Superior temporal gyrus (tissue), 1 donor: ENCODE measurements at regions not wholly inside any gene's neighbourhood (a gene's known extent, or its start where the extent isn't known, plus 50 kb on each side); places are given as distances from the start of the nearest gene placed in this dataset.
A peak's percentile ranks its signal among the peaks of the same experiment; 100 is the strongest.
"Not testable (repeated sequence)": the region's sequence is repeated elsewhere in the genome, so short reads cannot be mapped to it uniquely, and the experiment has no call there.

Source experiments
- DNase-seq: peaks from one replicate; pipeline ENCODE4 v3.0.0-alpha.2; 2016; ENCODE audit errors: extremely low spot score

DNA sequence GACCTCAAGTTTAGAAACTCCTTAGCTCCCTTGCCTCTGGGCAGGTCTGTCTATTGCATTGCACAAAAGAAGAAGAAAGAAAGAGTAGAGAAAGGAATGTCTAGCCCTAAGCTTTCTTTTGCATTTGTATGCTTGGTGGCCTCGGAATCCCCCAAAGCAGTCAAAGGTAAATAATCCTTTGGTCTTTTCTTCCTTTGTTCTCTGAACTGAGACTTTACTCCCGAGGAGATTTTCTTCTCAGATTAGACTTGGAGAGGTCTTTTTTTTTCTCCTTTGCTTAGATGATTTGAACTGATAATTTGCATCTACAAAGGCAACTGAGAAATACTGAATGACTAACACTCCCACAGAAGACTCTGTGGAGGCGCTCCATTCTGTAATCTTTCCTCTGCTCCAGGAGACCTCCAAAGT lies 93.2 kb downstream of the AKR1D1 start:
- DNase-seq: no peak

DNA sequence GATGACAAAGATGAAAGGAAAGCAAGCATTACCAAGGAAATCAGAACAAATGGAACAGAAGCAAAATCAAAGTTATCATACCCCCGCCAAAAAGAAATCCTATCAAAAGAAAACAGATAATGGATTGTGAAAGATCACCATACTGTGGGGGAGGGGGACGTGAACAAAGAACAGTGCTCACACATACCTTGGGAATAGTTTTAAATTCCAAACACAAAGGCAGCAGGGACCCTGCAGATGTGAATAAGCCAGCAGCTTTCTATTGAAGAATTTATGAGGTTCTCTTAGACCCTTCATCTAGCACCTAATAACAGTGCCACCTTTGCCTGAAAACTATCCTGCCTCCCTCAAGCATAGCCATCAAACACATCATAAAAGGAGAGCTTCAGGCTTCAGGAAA lies 94.0 kb downstream of the AKR1D1 start:
- no peak for DNase-seq

DNA sequence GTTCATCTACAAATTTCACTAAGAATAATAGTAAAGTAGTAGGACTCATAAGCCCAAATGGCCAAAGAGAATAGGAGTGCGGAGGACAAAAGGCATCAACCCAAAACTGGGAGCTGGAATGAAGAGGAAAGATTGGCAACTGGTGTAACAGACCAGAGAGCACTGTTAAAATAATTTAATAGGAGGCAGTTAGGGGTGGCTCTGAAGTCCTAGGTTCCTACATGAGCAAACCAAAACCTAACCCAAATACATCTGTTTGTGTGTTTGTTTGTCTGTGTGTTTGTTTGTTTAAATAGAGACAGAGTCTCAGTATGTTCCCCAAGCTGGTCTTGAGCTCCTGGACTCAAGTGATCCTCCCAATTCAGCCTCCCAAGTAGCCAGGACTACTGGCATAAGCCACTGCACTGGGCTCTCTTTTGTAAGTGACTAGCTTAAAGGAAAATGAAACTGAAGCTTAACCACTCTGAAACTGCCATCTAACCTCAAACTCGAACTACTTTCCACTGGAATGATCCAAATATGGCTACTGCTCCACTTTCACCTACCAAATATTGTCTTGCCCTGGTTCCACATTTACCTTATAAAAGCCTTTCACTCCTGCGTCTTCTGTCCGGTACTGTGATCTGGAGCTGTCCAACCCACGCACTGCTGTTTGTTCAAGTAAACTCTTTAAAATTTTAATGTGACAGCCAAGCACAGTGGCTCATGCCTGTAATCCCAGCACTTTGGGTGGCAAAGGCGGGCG lies 94.9 kb downstream of the AKR1D1 start:
- no peak for DNase-seq

DNA sequence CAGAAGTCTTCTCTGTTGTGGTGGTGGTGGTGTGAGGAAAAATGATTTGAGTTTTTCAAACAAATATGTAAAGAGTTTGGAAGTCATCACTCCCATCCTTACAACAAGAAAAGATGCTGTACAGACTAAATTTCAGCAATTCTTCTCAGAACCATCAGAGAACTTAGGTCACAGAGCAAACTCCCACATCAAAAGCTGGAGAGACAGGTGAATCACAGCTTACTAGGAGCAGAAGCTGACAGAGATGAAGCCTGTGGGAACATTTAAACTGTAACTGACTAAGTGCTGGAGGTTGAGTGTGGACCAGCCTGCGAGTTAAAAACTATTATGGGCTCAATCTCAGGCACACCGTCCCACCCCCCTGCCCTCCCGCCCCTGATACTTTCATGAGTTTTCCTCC lies 97.3 kb downstream of the AKR1D1 start:
- DNase-seq: no peak

DNA sequence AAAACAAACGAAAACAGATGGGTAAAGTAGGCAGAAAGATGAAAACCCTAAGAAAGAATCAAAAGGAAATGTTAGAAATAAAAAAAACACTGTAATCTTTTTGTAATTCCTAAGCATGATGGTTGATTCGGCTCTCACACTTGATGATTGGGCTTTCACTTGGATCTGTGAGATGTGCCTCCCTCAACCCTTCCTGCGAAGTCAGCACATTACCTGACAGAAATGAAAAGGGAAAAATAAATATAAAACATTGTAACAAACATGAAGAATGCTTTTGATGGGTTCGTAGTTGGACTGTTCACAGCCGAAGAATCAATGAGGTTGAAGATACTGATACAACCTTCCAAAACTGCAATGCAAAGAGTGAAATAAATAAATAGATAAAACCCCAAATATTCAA lies 99.8 kb downstream of the AKR1D1 start:
- no peak for DNase-seq

DNA sequence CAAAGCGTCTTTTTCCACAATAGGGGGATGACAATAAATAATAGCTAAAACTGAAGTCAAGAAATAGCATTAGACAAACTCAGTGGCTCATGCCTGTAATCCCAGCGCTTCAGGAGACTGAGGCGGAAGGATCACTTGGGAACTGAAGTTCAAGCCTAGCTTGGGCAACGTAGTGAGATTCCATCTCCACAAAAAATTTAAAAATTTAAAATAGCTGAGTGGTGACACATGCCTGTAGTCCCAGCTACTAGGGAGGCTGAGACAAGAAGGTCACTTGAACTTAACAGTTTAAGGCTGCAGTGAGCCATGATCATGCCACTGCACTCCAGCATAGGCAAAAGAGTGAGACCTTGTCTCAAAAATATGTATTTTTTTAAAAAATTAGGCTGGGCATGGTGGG lies 107.9 kb downstream of the AKR1D1 start:
- no peak for DNase-seq

DNA sequence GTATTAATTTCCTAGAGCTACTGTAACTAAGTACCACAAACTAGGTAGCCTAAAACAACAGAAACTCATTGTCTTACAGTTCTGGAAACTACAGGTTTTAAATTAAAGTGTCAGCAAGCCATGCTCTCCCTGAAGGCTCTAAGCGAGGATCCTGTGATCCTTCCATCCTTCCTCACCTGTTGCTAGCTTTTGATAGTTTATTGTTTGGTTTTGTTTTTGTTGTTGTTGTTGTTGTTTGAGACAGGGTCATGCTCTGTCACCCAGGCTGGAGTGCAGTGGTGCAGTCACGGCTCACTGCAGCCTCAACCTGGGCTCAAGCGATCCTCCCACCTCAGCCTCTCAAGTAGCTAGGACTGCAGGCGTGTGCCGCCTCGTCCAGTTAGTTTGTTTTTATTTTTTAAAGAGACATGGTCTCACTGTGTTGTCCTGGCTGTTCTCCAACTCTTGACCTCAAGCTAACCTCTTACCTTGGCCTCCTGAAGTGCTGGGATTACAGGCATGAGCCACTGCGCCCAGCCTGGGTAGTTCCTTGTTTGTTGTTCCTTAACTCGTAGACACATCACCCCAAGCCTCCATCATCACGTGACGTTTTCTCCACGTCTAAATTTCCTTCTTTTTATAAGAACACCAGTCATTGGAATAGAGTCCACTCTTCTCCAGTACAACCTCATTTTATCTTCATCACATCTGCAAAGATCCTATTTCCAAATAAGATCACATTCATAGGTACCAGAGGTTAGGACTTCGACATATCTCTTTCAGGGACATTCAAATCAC lies 109.1 kb downstream of the AKR1D1 start:
- no peak for DNase-seq

DNA sequence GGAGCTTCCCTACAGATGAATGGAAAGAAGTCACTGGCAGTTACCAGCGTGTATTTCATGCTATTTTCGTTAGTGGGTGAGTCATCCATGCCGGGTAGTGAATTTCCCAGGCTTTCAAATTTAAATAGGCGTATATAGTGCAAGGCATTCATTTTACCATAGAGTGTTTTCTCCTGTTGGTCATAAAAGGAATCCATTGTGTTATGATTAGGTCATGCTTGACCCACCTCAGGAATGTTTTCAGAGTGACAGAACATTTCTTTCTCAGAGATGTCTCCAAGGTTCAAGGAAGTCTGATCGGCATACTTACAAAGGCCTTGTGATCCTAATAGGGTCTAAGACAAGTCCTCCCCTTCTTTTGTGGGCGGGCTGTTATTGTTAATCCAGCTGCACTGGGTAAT lies 110.7 kb downstream of the AKR1D1 start:
- peak; percentile 67 for DNase-seq

DNA sequence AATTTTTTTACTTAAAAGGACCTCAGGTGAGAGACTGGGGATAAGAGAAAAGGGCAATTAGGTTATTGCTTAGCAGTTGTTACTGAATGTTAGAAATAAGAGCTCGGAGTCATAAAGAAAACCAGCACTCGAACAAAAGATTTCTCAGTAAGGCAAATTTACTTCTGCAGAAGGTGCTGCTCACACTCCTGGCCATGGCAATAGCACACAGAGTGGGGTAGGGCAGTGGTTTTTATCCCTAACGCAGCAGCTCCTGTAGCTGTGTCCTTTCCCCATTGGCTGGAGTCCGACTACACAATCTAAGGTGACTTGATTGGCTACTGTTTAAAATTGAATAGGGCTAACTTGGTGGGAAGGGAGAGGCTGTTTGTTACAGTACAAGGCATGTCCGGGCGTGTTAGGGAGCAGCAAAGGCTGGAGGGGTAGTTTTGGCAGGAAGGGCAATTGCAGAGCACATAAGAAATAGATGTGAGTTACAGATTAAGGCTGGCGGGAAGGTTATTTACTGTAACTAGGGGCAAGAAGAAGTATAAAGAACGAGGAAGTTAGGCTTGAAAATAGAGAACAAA lies 112.1 kb downstream of the AKR1D1 start:
- DNase-seq: no peak

DNA sequence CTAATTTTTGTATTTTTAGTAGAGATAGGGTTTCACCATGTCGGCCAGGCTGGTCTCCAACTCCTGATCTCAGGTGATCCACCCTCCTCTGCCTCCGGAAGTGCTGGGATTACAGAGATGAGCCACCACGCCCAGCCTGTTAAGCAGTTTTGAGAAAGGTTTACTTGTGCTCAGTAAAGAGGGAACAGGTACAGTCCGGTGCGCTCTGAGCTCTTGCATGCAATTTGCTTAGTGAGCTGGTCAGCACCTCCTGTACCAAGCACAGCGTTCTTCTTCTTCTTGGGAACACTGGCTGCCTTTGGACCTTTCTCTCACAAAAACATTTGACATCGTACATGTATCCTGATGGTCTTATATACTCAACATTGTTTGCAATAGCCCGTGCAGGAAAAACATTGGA lies 118.3 kb downstream of the AKR1D1 start:
- no peak for DNase-seq

DNA sequence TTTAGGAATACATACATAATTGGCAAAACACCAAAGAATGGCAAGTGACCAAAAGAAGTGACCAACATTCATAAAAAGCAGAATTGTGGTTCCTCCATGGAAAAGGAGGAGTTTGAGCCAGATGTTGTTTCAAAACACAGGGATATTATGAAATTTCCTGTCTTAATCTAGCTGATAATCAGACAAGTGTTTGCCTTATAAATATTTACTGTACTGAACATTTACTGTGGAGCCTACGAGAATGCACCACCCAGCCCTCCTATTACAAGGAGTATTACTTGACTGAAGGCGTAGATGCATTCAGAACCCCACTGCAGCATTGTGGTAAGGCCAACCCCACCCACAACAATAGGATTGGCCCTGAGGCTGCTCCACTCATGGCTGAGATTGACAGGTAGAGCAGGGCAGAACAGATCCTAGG lies 118.9 kb downstream of the AKR1D1 start:
- DNase-seq: no peak

DNA sequence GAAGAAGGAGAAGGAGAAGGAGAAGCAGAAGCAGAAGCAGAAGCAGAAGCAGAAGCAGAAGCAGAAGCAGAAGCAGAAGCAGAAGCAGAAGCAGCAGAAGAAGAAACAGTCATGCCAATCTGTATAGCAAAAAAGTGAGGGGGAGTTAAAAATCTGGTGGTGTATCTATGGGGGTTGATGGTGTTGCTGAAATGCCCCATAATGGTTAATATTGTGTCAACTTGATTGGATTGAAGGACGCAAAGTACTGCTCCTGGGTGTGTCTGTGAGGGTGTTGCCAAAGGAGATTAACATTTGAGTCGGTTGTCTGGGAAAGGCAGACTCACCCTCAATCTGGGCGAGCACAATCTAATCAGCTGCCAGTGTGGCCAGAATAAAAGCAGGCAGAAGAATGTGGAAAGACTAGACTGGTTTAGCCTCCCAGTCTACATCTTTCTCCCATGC lies 120.3 kb downstream of the AKR1D1 start:
- not testable (repeated sequence) for DNase-seq

DNA sequence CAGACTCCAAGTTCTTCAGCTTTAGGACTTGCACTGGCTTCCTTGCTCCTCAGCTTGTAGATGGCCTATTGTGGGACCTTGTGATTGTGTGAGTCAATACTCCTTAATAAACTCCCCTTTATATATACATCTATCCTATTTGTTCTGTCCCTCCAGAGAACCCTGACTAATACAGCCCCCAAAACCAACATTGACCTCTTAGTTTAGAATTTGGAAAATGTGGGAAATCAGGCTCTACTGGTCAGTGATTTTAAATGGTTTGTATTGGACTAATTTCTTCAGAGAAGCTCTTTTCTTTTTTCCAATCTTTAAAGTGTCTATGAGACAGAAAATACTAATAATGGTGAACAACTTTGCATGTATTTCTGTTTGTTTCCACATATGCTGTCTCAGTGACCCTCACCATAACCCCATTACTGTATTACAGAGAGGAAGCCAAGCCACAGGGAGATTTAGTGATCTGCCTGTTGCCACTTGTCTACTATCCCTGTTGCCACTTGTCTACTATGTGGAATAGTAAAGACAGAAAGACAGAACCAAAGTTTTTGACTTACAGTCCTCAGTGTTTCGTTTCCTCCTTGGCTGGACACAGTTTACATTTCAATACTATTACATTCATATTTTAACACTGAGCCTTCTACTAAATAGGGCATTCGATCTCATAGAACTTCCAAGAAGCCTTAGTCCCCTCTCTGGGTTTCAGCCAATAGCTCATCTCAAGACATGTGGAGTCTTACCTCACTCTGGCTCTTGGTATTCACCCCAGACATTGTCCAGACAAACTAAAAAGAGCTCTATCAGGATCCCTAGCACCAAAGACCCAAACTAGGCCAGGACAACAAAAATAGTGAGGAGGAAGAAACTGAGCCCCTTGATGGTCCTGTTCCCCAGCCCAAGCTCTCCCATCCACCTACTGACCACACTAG lies 121.0 kb downstream of the AKR1D1 start:
- no peak for DNase-seq

DNA sequence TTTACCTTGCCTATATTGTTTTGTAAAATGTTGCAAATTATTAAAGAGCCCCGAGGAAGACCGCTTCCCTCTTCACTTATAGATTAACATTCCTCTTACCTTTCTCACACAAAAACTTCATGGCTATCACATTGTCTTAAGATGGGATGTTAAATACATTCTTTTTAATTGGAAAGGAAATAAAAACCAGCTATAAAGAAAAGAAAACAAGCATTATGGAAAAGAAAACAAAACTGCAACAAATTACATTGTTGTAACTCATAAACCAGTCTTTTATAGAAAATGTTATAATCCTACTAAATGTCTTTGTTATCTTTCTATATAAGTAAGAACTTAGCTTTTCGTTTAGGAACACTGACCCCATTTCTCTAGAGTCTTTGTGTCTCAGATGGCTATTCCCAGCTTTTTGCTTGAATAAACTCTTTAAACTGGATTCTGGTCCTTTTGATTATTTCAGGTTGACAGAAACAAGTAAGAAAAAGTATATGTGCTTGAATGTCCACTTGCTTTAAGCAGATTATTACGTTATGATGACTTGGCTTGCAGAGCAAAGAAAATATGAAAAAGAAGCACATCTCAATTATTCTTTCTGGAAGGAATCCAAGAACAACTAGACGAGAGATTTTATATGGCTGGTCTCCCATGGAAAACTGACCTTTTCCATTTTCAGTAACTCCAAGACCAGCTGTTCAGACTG lies 128.2 kb downstream of the AKR1D1 start:
- no peak for DNase-seq

DNA sequence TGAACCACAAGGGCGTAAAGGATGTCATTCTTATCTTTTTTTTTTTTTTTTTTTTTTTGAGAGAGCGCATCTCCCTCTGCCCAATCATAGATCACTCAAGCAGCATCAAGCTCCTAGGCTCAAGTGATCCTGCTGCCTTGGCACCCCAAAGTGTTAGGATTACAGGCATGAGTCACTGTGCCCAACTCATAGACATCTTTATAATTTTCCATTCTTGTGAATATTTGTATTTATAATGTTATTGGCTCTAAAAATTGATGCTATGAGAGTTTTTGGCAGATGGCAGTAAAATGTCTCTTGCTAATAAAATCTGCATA lies 128.7 kb downstream of the AKR1D1 start:
- DNase-seq: no peak

DNA sequence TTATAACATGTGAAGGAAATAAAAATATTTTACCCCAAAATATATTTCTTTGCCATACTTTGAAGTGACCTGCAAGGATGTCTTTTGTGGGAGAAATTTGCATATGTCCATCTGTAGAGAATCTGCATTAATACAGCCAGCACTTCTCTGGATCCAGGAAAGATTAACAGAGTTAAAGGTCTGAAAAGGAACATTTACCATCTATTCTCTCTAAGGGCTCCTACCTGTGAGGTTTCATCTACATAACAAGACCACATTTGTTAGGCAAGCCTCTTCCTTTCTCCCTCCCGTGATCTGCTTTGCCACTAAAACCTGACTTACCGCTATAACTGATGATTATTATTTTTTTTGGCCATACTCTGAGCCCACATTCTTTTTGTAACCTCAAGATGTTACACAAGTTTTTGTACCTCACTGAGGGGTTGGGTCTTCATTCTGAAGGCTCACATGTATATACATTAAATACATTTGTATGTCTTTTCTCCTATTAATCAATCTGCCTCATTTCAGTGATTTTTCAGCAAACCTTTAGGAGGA lies 129.4 kb downstream of the AKR1D1 start:
- DNase-seq: no peak

DNA sequence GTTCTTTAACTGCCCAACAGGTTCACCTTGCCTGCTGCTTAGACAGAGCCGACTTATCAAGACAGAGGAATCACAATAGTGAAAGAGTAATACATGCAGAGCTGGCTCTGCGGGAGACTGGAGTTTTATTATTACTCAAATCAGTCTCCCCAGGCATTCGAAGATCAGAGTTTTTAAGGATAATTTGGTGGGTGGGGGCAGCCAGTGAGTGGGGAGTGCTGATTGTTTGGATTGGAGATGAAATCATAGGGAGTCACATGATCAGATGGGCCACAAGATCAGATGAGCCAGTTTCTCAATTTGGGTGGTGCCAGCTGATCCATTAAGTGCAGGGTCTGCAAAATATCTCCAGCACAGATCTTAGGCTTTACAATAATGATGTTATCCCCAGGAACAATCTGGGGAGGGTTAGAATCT lies 131.3 kb downstream of the AKR1D1 start:
- DNase-seq: no peak

DNA sequence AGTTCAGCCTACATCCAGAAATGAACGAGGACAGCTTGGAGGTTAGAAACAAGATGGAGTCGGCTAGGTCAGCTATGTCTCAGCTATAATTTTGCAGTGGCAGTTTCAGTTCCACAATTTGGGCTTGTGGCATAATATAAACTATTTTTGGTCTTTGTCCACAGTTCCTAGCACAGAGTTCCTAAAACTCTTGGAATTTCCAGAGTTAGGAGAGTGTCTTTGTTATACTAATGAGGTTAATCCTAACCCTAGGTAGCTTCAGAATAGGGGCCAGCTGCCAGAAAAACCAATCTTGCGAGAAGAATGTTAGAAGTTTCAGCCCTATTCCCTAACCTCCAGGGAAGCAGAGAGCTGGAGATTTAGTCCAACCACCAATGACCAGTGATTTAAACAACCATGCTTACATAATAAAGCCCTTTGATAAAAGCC lies 131.9 kb downstream of the AKR1D1 start:
- DNase-seq: no peak

DNA sequence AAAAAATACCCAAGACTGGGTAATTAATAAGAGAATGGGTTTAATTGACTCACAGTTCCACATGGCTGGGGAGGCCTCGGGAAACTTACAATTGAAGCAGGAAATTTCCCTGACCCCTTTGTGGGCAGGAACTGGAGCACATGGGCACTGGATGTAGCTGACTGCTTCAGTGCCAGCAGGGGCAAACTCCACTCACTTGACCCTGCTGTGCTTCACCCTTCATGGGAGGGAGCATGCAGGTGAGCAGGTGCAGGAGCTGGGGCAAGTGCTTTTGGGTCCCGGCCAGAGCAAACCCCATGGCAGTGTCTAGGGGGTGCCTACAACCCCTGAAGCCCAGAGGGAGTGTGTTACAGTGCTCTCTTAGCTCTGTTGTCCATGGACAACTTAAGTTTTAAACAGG lies 132.6 kb downstream of the AKR1D1 start:
- no peak for DNase-seq

DNA sequence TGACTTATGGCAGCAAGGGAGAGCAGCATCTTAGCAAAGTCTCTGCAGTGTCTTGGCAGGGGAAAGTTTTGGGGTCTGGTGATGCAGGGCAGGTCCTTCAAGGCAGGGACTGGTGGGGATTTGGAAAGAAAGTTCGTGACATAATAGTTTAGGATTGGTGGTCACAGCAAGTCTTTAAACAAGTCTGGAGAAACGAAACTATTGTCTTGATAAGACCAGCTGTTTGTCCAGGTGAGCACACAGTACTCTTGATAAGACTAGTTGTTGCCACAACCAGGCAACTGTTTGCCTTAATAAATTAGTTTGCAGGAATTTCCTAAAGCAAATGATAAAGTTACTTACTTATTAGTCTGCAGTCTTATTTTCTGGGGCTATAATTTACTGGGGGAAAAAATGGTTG lies 136.1 kb downstream of the AKR1D1 start:
- DNase-seq: no peak

DNA sequence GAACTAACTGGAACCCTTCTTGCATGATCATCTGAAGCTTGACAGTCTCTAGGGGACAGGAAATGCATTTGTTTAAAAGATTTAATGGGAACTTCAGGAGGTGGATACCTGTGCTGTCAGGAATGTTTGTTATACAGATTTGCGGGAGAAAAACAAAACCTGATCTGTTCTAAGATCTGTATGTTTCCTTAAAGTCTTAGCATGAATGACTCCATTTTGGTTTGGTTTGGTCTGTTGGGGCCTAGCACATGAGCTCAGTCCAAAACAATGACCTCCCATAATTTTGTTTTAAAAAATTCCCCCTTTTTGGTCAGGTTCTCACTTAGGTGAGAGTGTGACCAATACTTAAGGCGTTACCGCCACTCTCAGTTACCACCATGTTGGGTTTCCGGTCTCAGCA lies 138.7 kb downstream of the AKR1D1 start:
- DNase-seq: no peak
